H9 (cell line): ENCODE measurements at regions not wholly inside any gene's neighbourhood (a gene's known extent, or its start where the extent isn't known, plus 50 kb on each side); places are given as distances from the start of the nearest gene placed in this dataset.

Source experiments
- DNase-seq: peaks from one replicate; pipeline ENCODE4 v3.0.0-alpha.2; 2017
- H2AFZ ChIP-seq: one replicate; pipeline ENCODE4 v1.6.1; 2013; ENCODE audit warnings: mild to moderate bottlenecking, low read length, control low read depth, moderate library complexity
- H2AK5ac ChIP-seq: 2 replicates; pipeline ENCODE4 v1.6.1; 2013; ENCODE audit warnings: low read length, control low read depth, mixed read lengths; ENCODE audit not compliant: insufficient read length
- H2BK120ac ChIP-seq: one replicate; pipeline ENCODE4 v1.6.1; 2013; ENCODE audit warnings: low read depth, mild to moderate bottlenecking, low read length, control low read depth, inconsistent platforms; ENCODE audit not compliant: poor library complexity, severe bottlenecking
- H2BK12ac ChIP-seq: 2 replicates; pipeline ENCODE4 v1.6.1; 2013; ENCODE audit warnings: low read length, control low read depth, mixed read lengths, low read depth; ENCODE audit not compliant: insufficient read length
- H2BK15ac ChIP-seq: 2 replicates; pipeline ENCODE4 v1.6.1; 2013; ENCODE audit warnings: low read depth, low read length, control low read depth
- H2BK20ac ChIP-seq: one replicate; pipeline ENCODE4 v1.6.1; 2013; ENCODE audit warnings: low read depth, mild to moderate bottlenecking, low read length, control low read depth, inconsistent platforms; ENCODE audit not compliant: poor library complexity, severe bottlenecking
- H2BK5ac ChIP-seq: 2 replicates; pipeline ENCODE4 v1.6.1; 2013; ENCODE audit warnings: low read length, control low read depth, mixed read lengths; ENCODE audit not compliant: insufficient read length
- H3K14ac ChIP-seq: 2 replicates; pipeline ENCODE4 v1.6.1; 2013; ENCODE audit warnings: low read length, control low read depth; ENCODE audit not compliant: insufficient read depth
- H3K18ac ChIP-seq: 2 replicates; pipeline ENCODE4 v1.6.1; 2013; ENCODE audit warnings: low read depth, mild to moderate bottlenecking, mixed read lengths, low read length, control low read depth; ENCODE audit not compliant: insufficient read length
- H3K23ac ChIP-seq: 2 replicates; pipeline ENCODE4 v1.6.1; 2013; ENCODE audit warnings: low read length, control low read depth, mixed read lengths, low read depth; ENCODE audit not compliant: insufficient read length
- H3K23me2 ChIP-seq: 2 replicates; pipeline ENCODE4 v1.6.1; 2013; ENCODE audit warnings: low read depth, mild to moderate bottlenecking, mixed read lengths, low read length, control low read depth; ENCODE audit not compliant: insufficient read length, poor library complexity, severe bottlenecking
- H3K27ac ChIP-seq: 2 replicates; pipeline ENCODE4 v1.5.1; 2013; ENCODE audit warnings: low read length, control low read depth, mixed read lengths, low read depth; ENCODE audit not compliant: insufficient read length
- H3K27me3 ChIP-seq: 2 replicates; pipeline ENCODE4 v1.6.1; 2013; ENCODE audit warnings: low read length, control low read depth, inconsistent platforms; ENCODE audit not compliant: insufficient read depth
- H3K4ac ChIP-seq: 2 replicates; pipeline ENCODE4 v1.6.1; 2013; ENCODE audit warnings: low read depth, mild to moderate bottlenecking, control low read depth, inconsistent platforms, low read length, moderate library complexity
- H3K4me1 ChIP-seq: 2 replicates; pipeline ENCODE4 v1.6.1; 2013; ENCODE audit warnings: low read length, control low read depth, inconsistent platforms; ENCODE audit not compliant: insufficient read depth
- H3K4me2 ChIP-seq: 2 replicates; pipeline ENCODE4 v1.6.1; 2013; ENCODE audit warnings: low read length, control low read depth, mixed read lengths; ENCODE audit not compliant: insufficient read length, insufficient read depth
- H3K56ac ChIP-seq: 2 replicates; pipeline ENCODE4 v1.6.1; 2013; ENCODE audit warnings: low read depth, mild to moderate bottlenecking, mixed read lengths, low read length, control low read depth; ENCODE audit not compliant: insufficient read length
- H3K79me1 ChIP-seq: 2 replicates; pipeline ENCODE4 v1.6.1; 2013; ENCODE audit warnings: low read depth, mild to moderate bottlenecking, moderate library complexity, low read length, control low read depth, inconsistent platforms; ENCODE audit not compliant: insufficient read depth, poor library complexity, severe bottlenecking
- H3K79me2 ChIP-seq: 2 replicates; pipeline ENCODE4 v1.6.1; 2013; ENCODE audit warnings: low read length, control low read depth, inconsistent platforms; ENCODE audit not compliant: insufficient read depth
- H3K9ac ChIP-seq: 2 replicates; pipeline ENCODE4 v1.6.1; 2013; ENCODE audit warnings: low read length, control low read depth, mixed read lengths; ENCODE audit not compliant: insufficient read length; ENCODE audit errors: extremely low read depth
- H3K9me3 ChIP-seq: one replicate; pipeline ENCODE4 v1.6.1; 2013; ENCODE audit warnings: low read depth, low read length, inconsistent platforms; ENCODE audit not compliant: control insufficient read depth
- H3T11ph ChIP-seq: one replicate; pipeline ENCODE4 v1.6.1; 2013; ENCODE audit warnings: mild to moderate bottlenecking, low read length, control low read depth, inconsistent platforms
- H4K20me1 ChIP-seq: one replicate; pipeline ENCODE4 v1.6.1; 2013; ENCODE audit not compliant: control insufficient read depth, insufficient read length, insufficient read depth
- H4K5ac ChIP-seq: 2 replicates; pipeline ENCODE4 v1.6.1; 2013; ENCODE audit warnings: low read depth, mild to moderate bottlenecking, mixed read lengths, low read length, control low read depth; ENCODE audit not compliant: insufficient read length
- H4K8ac ChIP-seq: replicated peaks from 2 replicates; pipeline ENCODE4 v1.6.1; 2013; ENCODE audit warnings: low read length, control low read depth, mixed read lengths, low read depth; ENCODE audit not compliant: insufficient read length
- H4K91ac ChIP-seq: 2 replicates; pipeline ENCODE4 v1.6.1; 2013; ENCODE audit warnings: low read depth, mild to moderate bottlenecking, moderate library complexity, mixed read lengths, low read length, control low read depth; ENCODE audit not compliant: insufficient read length
- H3K27ac Mint-ChIP-seq, 3 experiments: 2 replicates in 2 of 3; 3 replicates in 1 of 3; pipeline ENCODE4 v1.8.0; 2020 to 2021; ENCODE audit warnings: mixed read lengths in 3 of 3, mild to moderate bottlenecking in 1 of 3, moderate library complexity in 1 of 3
- H3K27me3 Mint-ChIP-seq: 2 replicates; pipeline ENCODE4 v1.8.0; 2021; ENCODE audit warnings: low read depth, mild to moderate bottlenecking, moderate library complexity, mixed read lengths
- H3K36me3 Mint-ChIP-seq, 3 experiments: 2 replicates in 2 of 3; 3 replicates in 1 of 3; pipeline ENCODE4 v1.8.0; 2020 to 2021; ENCODE audit warnings: low read depth in 3 of 3, mixed read lengths in 3 of 3; ENCODE audit not compliant: insufficient read depth in 1 of 3
- H3K4me1 Mint-ChIP-seq, 2 experiments: 2 replicates each; pipeline ENCODE4 v1.8.0; 2020; ENCODE audit warnings: mixed read lengths in 2 of 2
- H3K4me3 Mint-ChIP-seq, 2 experiments: 2 replicates in 1 of 2; 3 replicates in 1 of 2; pipeline ENCODE4 v1.8.0; 2020 to 2021; ENCODE audit warnings: mild to moderate bottlenecking in 2 of 2, mixed read lengths in 2 of 2, moderate library complexity in 1 of 2
- H3K9me3 Mint-ChIP-seq, 2 experiments: 2 replicates in 1 of 2; 3 replicates in 1 of 2; pipeline ENCODE4 v1.8.0; 2020; ENCODE audit warnings: mild to moderate bottlenecking in 2 of 2, mixed read lengths in 2 of 2, moderate library complexity in 1 of 2
- CTCF ChIP-seq: fragments of 200-600 bp; sonication (generic); conservative IDR thresholded peaks from 3 replicates; pipeline ENCODE4 v1.8.0; 2021; ENCODE audit warnings: antibody characterized with exemption, mild to moderate bottlenecking
- WGBS: extraction: QIAGEN DNeasy Blood & Tissue Kit; methylation state at CpG from one replicate; pipeline ENCODE4 v1.1.7; 2013; ENCODE audit warnings: missing lambda C conversion rate, low lambda C conversion rate, mixed read lengths; ENCODE audit not compliant: insufficient read length; ENCODE audit errors: extremely low coverage; 5-methylcytosine and 5-hydroxymethylcytosine counted together

- Histone ChIP-seq H4K8ac (no peak overlapping the region), H3K4me1 (no peaks in the 10 kb centered on the region; the same call in 1 of the 2 replicates), H3K18ac (no peak overlapping the region), H3K79me1 (no peaks in the 10 kb centered on the region), H4K20me1 (no peaks in the 10 kb centered on the region), H3K23me2 (no peaks in the 10 kb centered on the region), H3K4ac (no peak overlapping the region), H3K79me2 (peaks cover 2% of the 10 kb centered on the region; the same call in 1 of the 2 replicates), H3T11ph (no peak overlapping the region), H2BK12ac (no peak overlapping the region), H3K27ac (no peak overlapping the region), H2BK5ac (no peak overlapping the region), H2AK5ac (no peak overlapping the region), H2BK15ac (no peak overlapping the region), H3K9me3 (no peaks in the 10 kb centered on the region), H2BK20ac (no peak overlapping the region), H4K91ac (no peak overlapping the region), H3K14ac (no peak overlapping the region), H3K56ac (no peak overlapping the region), H4K5ac (no peak overlapping the region), H3K23ac (no peak overlapping the region), H3K27me3 (no peaks in the 10 kb centered on the region), H3K9ac (no peak overlapping the region), H2AFZ (no peak overlapping the region), H2BK120ac (no peak overlapping the region), H3K4me2 (no peak overlapping the region)
- no peak overlapping the region for H3K4me3 Mint-ChIP-seq
- no peaks in the 10 kb centered on the region for H3K27me3 Mint-ChIP-seq
- H3K9me3 Mint-ChIP-seq: no peaks in the 10 kb centered on the region
- no peak overlapping the region for H3K27ac Mint-ChIP-seq
- peaks cover 14 to 20% (median 16%) of the 10 kb centered on the region in 3 experiments for H3K36me3 Mint-ChIP-seq
- no peak for DNase-seq
- no CpG with 5 or more reads among the region's 2 CpGs for WGBS
- peaks cover 17 to 31% of the 10 kb centered on the region in 2 experiments for H3K4me1 Mint-ChIP-seq
- TF ChIP-seq CTCF: no peak
Observed at GRCh38 chr2:120849278-120849677, 113.6 kb downstream of the GLI2 start.
